ENCODE measurements at regions not wholly inside any gene's neighbourhood (a gene's known extent, or its start where the extent isn't known, plus 50 kb on each side); places are given as distances from the start of the nearest gene placed in this dataset.

DNA sequence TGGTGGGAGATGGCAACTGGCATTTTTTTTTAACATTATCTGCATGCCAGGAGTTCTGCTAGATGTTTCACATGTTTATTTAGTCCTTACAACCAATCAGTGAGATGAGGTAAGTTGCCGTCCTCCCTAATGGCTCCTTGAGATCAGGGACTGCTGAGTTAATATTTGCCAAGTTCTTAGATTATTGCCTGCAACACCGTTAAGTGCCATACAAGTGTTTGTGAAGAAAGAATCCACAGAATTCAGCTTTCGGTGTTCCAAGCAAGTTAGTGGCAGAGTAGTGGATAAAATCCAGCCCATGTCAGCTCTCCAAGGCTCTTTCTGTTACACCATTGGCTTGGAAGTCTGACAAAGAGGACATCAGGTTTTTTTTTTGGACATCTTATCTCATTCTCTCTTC is 95.9 kb downstream of the C1QL2 start:
- H3K4me3 ChIP-seq (ENCODE audit: low read depth, low read length), result no peak overlapping the region
- TF ChIP-seq POLR2A (IDR thresholded peaks at IDR 0.05; ENCODE audit: extremely low read depth, insufficient read length) (no peak), MYC (IDR thresholded peaks at IDR 0.05; ENCODE audit: low read depth, low read length) (no peak)
- TF ChIP-seq, protein P1, sequence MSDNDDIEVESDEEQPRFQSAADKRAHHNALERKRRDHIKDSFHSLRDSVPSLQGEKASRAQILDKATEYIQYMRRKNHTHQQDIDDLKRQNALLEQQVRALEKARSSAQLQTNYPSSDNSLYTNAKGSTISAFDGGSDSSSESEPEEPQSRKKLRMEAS (IDR thresholded peaks at IDR 0.05; ENCODE audit: low read depth, low read length), result no peak
- TF ChIP-seq, protein P2, sequence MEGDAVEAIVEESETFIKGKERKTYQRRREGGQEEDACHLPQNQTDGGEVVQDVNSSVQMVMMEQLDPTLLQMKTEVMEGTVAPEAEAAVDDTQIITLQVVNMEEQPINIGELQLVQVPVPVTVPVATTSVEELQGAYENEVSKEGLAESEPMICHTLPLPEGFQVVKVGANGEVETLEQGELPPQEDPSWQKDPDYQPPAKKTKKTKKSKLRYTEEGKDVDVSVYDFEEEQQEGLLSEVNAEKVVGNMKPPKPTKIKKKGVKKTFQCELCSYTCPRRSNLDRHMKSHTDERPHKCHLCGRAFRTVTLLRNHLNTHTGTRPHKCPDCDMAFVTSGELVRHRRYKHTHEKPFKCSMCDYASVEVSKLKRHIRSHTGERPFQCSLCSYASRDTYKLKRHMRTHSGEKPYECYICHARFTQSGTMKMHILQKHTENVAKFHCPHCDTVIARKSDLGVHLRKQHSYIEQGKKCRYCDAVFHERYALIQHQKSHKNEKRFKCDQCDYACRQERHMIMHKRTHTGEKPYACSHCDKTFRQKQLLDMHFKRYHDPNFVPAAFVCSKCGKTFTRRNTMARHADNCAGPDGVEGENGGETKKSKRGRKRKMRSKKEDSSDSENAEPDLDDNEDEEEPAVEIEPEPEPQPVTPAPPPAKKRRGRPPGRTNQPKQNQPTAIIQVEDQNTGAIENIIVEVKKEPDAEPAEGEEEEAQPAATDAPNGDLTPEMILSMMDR (IDR thresholded peaks at IDR 0.05; ENCODE audit: low read depth, low read length), result no peak
- DNase-seq (ENCODE audit: low read depth), result no peak

DNA sequence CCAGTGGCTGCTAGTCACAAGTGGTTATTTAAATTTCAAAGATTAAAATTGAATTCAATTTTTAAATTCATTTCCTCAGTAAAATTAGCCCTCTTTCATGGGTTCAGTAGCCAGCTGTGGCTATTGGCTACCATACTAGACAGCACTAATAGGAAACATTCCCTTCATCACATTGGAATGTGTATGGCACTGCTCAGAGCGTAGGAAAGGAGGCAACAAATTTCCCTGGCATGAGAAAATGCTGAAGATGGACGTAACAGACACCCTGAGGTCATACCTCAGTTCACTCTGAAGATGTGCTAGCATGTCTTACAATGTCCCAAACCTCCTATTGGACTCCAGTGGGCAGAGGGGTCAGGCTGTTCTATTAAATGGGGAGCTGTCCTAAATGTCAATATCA is 96.4 kb downstream of the C1QL2 start:
- no peak for DNase-seq (ENCODE audit: low read depth)
- TF ChIP-seq POLR2A (IDR thresholded peaks at IDR 0.05; ENCODE audit: extremely low read depth, insufficient read length), result no peak
- no peak overlapping the region for H3K4me3 ChIP-seq (ENCODE audit: low read depth, low read length)

DNA sequence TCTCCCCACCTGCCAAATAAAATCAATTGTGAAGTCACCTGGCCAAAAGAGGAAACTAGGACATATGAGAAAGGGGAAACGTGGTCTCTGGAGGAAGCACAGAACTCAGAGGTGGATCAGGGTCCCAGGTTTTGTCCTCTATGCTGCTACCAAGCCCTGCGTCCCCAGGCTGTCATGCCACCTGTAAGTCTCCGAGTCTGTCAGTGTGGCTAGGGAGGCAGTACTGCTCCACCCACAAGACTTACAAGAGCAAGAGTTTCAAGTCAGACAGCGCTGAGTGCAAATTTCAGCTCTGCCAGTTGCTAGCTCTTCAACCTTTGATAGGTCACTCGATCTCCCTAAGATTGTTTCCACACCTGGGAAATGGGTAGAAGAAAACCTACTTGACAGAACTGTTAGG is 98.6 kb downstream of the C1QL2 start:
- H3K4me3 ChIP-seq (ENCODE audit: low read depth, low read length), result no peak overlapping the region
- DNase-seq (ENCODE audit: low read depth), result no peak
- TF ChIP-seq MYC (IDR thresholded peaks at IDR 0.05; ENCODE audit: low read depth, low read length) (no peak), POLR2A (IDR thresholded peaks at IDR 0.05; ENCODE audit: extremely low read depth, insufficient read length) (no peak)
- TF ChIP-seq, protein P2 (IDR thresholded peaks at IDR 0.05; ENCODE audit: low read depth, low read length), result no peak
- TF ChIP-seq, protein P1 (IDR thresholded peaks at IDR 0.05; ENCODE audit: low read depth, low read length), result no peak

DNA sequence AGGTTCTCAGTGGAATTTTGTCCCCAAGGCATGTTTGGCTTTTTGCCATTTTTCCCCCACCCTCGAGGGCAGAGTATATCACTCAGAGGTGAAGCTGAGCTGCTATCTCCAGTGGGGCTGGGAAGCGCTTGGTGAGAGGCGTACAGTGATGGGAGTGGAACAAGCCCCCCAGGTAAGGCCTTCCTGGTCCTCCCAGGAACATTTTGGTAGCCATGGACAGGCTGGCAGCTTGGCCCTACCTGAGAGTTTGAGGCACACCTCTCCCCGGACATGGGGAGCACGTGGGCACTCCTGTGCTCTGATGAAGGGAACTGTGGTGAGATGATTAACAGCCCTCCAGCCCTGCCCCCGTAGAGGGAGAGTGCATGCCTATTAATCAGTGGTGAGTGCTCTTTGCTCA is 99.3 kb downstream of the C1QL2 start:
- H3K4me3 ChIP-seq (ENCODE audit: low read depth, low read length), result no peak overlapping the region
- TF ChIP-seq, protein P2 (IDR thresholded peaks at IDR 0.05; ENCODE audit: low read depth, low read length), result no peak
- TF ChIP-seq POLR2A (IDR thresholded peaks at IDR 0.05; ENCODE audit: extremely low read depth, insufficient read length) (no peak), MYC (IDR thresholded peaks at IDR 0.05; ENCODE audit: low read depth, low read length) (no peak)
- TF ChIP-seq, protein P1 (IDR thresholded peaks at IDR 0.05; ENCODE audit: low read depth, low read length), result no peak
- DNase-seq (ENCODE audit: low read depth), result no peak

DNA sequence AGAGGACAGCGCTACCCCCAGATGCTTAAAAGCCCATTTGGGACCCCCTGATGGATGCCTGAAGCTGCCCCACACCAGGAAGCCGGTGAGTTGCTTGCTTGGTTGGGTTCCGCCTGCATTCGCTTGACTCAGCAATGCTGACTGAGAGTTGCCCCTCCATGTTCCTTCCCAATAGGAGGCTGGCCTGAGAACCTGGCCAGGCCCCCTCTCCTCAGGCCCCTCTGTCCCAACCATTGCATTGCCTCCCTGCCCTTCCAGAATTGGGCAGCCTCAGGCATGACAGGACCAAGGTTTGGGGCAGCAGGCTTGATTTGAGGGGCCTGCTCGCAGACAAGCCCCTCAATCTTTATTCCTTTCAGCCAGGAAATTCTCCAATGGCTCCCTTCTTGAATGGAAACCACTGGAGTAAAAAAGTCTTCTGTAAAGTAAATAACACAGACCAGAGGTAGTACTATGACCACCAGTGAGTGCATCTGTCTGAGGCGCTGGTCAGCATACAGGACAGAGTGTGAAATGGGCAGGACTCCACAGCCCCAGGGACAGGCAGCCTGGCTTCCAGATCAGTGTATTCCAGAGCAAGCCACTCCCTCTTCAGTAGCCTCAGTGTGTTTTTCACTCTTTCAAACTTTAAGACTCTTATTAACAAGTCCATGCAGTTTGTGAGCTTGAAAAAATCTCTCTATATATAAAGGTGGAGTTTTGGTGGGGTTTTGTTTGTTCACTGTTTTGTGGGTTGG is 104.7 kb downstream of the C1QL2 start:
- TF ChIP-seq, protein P2 (IDR thresholded peaks at IDR 0.05; ENCODE audit: low read depth, low read length), result no peak
- TF ChIP-seq MYC (IDR thresholded peaks at IDR 0.05; ENCODE audit: low read depth, low read length) (no peak), POLR2A (IDR thresholded peaks at IDR 0.05; ENCODE audit: extremely low read depth, insufficient read length) (no peak)
- TF ChIP-seq, protein P1 (IDR thresholded peaks at IDR 0.05; ENCODE audit: low read depth, low read length), result no peak
- DNase-seq (ENCODE audit: low read depth), result no peak
- no peak overlapping the region for H3K4me3 ChIP-seq (ENCODE audit: low read depth, low read length)

DNA sequence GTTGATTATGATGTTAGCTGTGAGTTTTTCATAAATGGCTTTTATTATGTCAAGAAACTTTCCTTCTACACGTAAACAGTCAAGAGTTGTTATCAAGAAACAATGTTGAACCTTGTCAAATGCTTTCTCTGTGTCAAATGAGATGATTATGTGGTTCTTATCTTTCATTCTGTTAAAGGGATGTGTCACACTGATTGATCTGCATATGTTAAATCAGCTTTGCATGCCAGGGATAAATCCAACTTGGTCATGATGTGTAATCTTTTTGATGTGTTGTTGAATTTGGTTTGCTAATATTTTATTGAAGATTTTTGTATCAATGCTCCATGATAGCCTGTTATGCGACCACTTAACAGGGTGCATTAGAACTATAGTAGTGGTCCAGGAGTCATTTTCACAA is 107.3 kb downstream of the C1QL2 start:
- H3K4me3 ChIP-seq (ENCODE audit: low read depth, low read length), result no peak overlapping the region
- no peak for DNase-seq (ENCODE audit: low read depth)
- TF ChIP-seq MYC (IDR thresholded peaks at IDR 0.05; ENCODE audit: low read depth, low read length) (no peak), POLR2A (IDR thresholded peaks at IDR 0.05; ENCODE audit: extremely low read depth, insufficient read length) (no peak)
- TF ChIP-seq, protein P2 (IDR thresholded peaks at IDR 0.05; ENCODE audit: low read depth, low read length), result no peak
- TF ChIP-seq, protein P1 (IDR thresholded peaks at IDR 0.05; ENCODE audit: low read depth, low read length), result no peak

Measured in NB4 (cell line).